ENCODE measurements at regions not wholly inside any gene's neighbourhood (a gene's known extent, or its start where the extent isn't known, plus 50 kb on each side); places are given as distances from the start of the nearest gene placed in this dataset.

- TF ChIP-seq CTCF (conservative IDR thresholded peaks at IDR 0.05 in 1 of 2, IDR thresholded peaks at IDR 0.05 in 1 of 2; ENCODE audit: extremely low read depth in 1 of 2, insufficient read depth in 1 of 2, low read depth in 1 of 2, low read length in 2 of 2) = no peak
- no peak for TF ChIP-seq EZH2 (IDR thresholded peaks at IDR 0.05; ENCODE audit: borderline replicate concordance, low read length)
Measured at GRCh38 chr13:111906306-111906705, 160.6 kb upstream of the SOX1 start.

All from mammary epithelial cell (primary cell).